ENCODE measurements at regions not wholly inside any gene's neighbourhood (a gene's known extent, or its start where the extent isn't known, plus 50 kb on each side); places are given as distances from the start of the nearest gene placed in this dataset.
"Not testable (repeated sequence)": the region's sequence is repeated elsewhere in the genome, so short reads cannot be mapped to it uniquely, and the experiment has no call there.

- no peak overlapping the region for H3K4me3 ChIP-seq
- no peaks in the 10 kb centered on the region for H4K20me1 ChIP-seq
- peaks cover 15% of the 10 kb centered on the region for H3K4me1 ChIP-seq
- H3K27me3 ChIP-seq, result no peaks in the 10 kb centered on the region
- H3K9me3 ChIP-seq, result no peaks in the 10 kb centered on the region
- 0 out of 2 replicates have a peak overlapping the region, but pooled peaks have one; percentile 9 for H3K4me2 ChIP-seq
- H3K27ac ChIP-seq, result no peak overlapping the region
- no peak for TF ChIP-seq Cebpa-rat (IDR thresholded peaks at IDR 0.05)
- H3K9ac ChIP-seq, result no peak overlapping the region
- no peaks in the 10 kb centered on the region for H3K36me3 ChIP-seq
Observed at GRCh38 chr6:939526-940252, 246.8 kb upstream of the EXOC2 start.

DNA sequence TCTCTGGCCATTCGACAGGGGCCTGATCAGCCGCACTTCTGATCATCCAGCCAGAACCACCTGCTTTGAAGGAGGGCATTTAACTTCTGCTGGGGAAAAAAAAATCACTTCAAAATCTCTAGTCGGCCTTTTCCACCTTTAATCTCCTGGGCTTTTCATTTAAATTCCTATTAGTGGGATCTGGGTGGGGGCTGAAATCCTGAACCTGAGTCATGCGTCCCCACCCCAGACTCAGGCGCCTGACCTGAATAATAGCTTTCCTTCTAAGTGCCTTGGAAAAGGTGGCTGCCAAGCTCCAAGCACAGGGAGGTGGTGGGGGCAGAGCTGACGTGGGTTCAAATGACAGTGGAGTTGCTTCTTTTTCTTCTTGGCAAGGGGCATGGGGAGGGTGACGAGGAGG is 246.0 kb upstream of the EXOC2 start:
- Histone ChIP-seq H3K27me3 (no peaks in the 10 kb centered on the region), H3K4me1 (peaks cover 8% of the 10 kb centered on the region)

DNA sequence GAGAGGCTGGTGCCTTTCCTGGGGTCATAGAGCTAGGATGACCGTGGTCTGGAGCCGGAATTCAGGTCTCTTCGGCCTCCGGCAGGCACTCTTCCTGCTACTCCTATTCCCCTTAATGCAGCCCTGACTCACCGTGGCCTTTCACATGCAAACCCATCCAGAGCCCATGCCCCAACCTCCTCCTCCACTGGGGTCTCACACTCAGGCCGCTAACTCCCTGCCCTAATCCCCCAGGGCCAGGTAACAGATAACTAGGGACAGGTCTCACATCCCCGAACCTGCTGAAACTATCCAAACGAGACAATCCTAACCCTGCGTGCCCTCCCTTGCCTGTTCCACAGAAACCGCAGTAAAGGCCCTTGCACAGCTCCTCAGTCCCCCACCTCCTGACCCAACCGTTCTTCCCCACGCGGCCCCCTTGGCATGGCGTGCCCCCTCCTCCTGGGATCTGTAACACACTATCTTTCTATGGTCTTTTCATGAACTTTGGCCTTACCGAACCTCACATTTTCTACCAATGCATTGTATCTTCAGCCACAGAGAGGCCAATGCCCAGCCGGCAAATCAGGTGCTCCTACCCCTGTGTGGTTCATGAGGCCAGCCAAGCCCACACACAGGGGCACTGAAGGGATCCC is 245.4 kb upstream of the EXOC2 start:
- Histone ChIP-seq H3K9me3 (no peaks in the 10 kb centered on the region), H3K4me3 (no peak overlapping the region), H4K20me1 (no peaks in the 10 kb centered on the region), H3K9ac (no peak overlapping the region), H3K27ac (no peak overlapping the region), H3K4me2 (no peak overlapping the region), H3K4me1 (peaks cover 5% of the 10 kb centered on the region), H3K36me3 (no peaks in the 10 kb centered on the region), H3K27me3 (no peaks in the 10 kb centered on the region)
- no peak for TF ChIP-seq Cebpa-rat (IDR thresholded peaks at IDR 0.05)

More for the DNA sequence above, 246.0 kb upstream of the EXOC2 start:
- Histone ChIP-seq H3K4me3 (no peak overlapping the region), H3K27ac (no peak overlapping the region), H3K4me2 (no peak overlapping the region), H3K9me3 (no peaks in the 10 kb centered on the region), H3K36me3 (no peaks in the 10 kb centered on the region), H4K20me1 (no peaks in the 10 kb centered on the region), H3K9ac (no peak overlapping the region)
- TF ChIP-seq Cebpa-rat (IDR thresholded peaks at IDR 0.05), result no peak

- Histone ChIP-seq H3K4me1 (peaks cover 5% of the 10 kb centered on the region), H3K9me3 (0 out of 2 replicates have a peak, but pooled peaks cover 4% of the 10 kb centered on the region), H3K27ac (no peak overlapping the region), H3K4me3 (no peak overlapping the region), H3K4me2 (no peak overlapping the region), H3K9ac (no peak overlapping the region), H4K20me1 (no peaks in the 10 kb centered on the region), H3K27me3 (no peaks in the 10 kb centered on the region), H3K36me3 (no peaks in the 10 kb centered on the region)
- TF ChIP-seq Cebpa-rat (IDR thresholded peaks at IDR 0.05), result no peak
Observed at GRCh38 chr6:935582-935981, 242.6 kb upstream of the EXOC2 start.

GRCh38 chr6:934686-935085 is 241.7 kb upstream of the EXOC2 start:
- no peak overlapping the region for H3K4me2 ChIP-seq
- no peaks in the 10 kb centered on the region for H3K27me3 ChIP-seq
- TF ChIP-seq Cebpa-rat (IDR thresholded peaks at IDR 0.05), result no peak
- H3K27ac ChIP-seq, result no peak overlapping the region
- peaks cover 3% of the 10 kb centered on the region for H3K4me1 ChIP-seq
- 0 out of 2 replicates have a peak, but pooled peaks cover 4% of the 10 kb centered on the region for H3K9me3 ChIP-seq
- no peak overlapping the region for H3K9ac ChIP-seq
- no peak overlapping the region for H3K4me3 ChIP-seq
- H4K20me1 ChIP-seq, result no peaks in the 10 kb centered on the region
- H3K36me3 ChIP-seq, result no peaks in the 10 kb centered on the region

DNA sequence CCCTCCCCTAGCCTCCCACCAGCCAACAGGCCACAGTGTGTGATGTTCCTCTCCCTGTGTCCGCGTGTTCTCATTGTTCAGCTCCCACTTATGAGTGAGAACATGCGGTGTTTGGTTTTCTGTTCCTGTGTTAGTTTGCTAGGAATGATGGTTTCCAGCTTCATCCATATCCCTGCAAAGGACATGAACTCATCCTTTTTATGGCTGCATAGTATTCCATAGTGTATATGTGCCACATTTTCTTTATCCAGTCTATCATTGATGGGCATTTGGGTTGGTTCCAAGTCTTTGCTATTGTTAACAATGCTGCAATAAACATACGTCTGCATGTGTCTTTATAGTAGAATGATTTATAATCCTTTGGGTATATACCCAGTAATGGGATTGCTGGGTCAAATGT is 239.0 kb upstream of the EXOC2 start:
- not testable (repeated sequence) for H3K4me1 ChIP-seq, H3K9me3 ChIP-seq, H4K20me1 ChIP-seq, H3K4me3 ChIP-seq, H3K27ac ChIP-seq, H3K36me3 ChIP-seq, H3K4me2 ChIP-seq, H3K27me3 ChIP-seq, H3K9ac ChIP-seq

- no peak overlapping the region for H3K9ac ChIP-seq
Observed at GRCh38 chr6:927157-927556, 234.2 kb upstream of the EXOC2 start.

DNA sequence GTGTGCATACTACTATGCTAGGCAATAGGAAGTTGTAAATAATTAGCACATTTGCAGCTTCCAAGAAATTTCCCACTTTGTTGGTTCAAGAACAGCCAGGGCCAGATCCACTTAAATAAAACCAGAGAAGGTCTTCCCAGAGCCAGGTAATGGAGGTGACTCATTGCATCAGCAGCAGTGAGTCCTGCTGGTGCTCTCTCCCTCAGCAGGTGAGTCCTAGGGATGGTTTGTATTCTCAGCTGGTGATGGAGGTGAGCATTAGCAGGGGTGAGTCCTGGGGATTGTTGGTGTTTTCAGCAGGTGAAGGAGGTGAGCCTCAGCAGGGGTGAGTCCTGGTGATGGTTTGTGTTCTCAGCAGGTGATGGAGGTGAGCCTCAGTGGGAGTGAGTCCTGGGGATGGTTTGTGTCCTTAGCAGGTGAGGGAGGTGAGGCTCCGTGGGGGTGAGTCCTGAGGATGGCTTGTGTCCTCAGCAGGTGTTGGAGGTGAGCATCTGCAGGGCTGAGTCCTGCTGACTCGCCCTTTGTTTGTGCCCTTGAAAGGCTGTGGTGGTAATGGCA is 232.8 kb upstream of the EXOC2 start:
- no peak overlapping the region for H3K27ac ChIP-seq
- no peaks in the 10 kb centered on the region for H3K4me1 ChIP-seq
- no peak overlapping the region for H3K4me2 ChIP-seq
- no peaks in the 10 kb centered on the region for H4K20me1 ChIP-seq
- H3K9ac ChIP-seq, result no peak overlapping the region
- no peaks in the 10 kb centered on the region for H3K36me3 ChIP-seq
- 0 out of 2 replicates have a peak, but pooled peaks cover under 1% of the 10 kb centered on the region for H3K27me3 ChIP-seq
- H3K4me3 ChIP-seq, result no peak overlapping the region
- H3K9me3 ChIP-seq, result peaks cover 36% of the 10 kb centered on the region
- no peak for TF ChIP-seq Cebpa-rat (IDR thresholded peaks at IDR 0.05)

More at GRCh38 chr6:927157-927556, 234.2 kb upstream of the EXOC2 start:
- no peaks in the 10 kb centered on the region for H4K20me1 ChIP-seq
- no peak overlapping the region for H3K4me2 ChIP-seq
- H3K9me3 ChIP-seq, result peaks cover 26% of the 10 kb centered on the region
- H3K4me1 ChIP-seq, result no peaks in the 10 kb centered on the region
- no peak overlapping the region for H3K27ac ChIP-seq
- no peaks in the 10 kb centered on the region for H3K36me3 ChIP-seq
- H3K4me3 ChIP-seq, result no peak overlapping the region
- no peaks in the 10 kb centered on the region for H3K27me3 ChIP-seq
- TF ChIP-seq Cebpa-rat (IDR thresholded peaks at IDR 0.05), result no peak

GRCh38 chr6:924661-925060 is 231.7 kb upstream of the EXOC2 start:
- no peak overlapping the region for H3K27ac ChIP-seq
- H3K4me2 ChIP-seq, result no peak overlapping the region
- no peaks in the 10 kb centered on the region for H3K36me3 ChIP-seq
- no peaks in the 10 kb centered on the region for H4K20me1 ChIP-seq
- no peaks in the 10 kb centered on the region for H3K4me1 ChIP-seq
- 0 out of 2 replicates have a peak, but pooled peaks cover 4% of the 10 kb centered on the region for H3K27me3 ChIP-seq
- peaks cover 47% of the 10 kb centered on the region for H3K9me3 ChIP-seq
- no peak for TF ChIP-seq Cebpa-rat (IDR thresholded peaks at IDR 0.05)
- no peak overlapping the region for H3K4me3 ChIP-seq
- no peak overlapping the region for H3K9ac ChIP-seq

DNA sequence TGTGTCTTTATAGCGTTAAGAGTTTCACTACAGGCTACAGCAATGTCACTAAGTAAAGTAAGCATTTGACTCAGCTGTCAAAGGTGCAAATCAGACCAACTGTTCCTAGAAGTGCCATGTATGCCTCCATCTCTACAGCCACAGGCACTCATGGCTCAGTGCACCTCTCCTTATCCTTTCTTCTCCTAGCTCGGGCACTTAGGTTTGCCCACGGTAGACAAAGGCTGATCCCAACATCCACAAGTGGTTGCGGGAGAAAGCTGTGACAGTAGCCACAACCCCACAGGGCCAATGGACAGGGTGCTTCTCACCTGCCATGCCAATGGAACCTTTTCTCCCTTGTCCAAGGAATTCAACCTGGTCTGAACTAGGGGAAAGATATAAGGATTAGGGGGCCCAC is 228.5 kb upstream of the EXOC2 start:
- no peak overlapping the region for H3K27ac ChIP-seq
- H3K4me3 ChIP-seq, result no peak overlapping the region
- H3K27me3 ChIP-seq, result 0 out of 2 replicates have a peak, but pooled peaks cover 4% of the 10 kb centered on the region
- H4K20me1 ChIP-seq, result no peaks in the 10 kb centered on the region
- H3K4me1 ChIP-seq, result no peaks in the 10 kb centered on the region
- H3K36me3 ChIP-seq, result no peaks in the 10 kb centered on the region
- H3K9me3 ChIP-seq, result peaks cover 74% of the 10 kb centered on the region
- H3K4me2 ChIP-seq, result no peak overlapping the region
- no peak for TF ChIP-seq Cebpa-rat (IDR thresholded peaks at IDR 0.05)
- no peak overlapping the region for H3K9ac ChIP-seq

Measured in BLaER1 (cell line).